Ovary (tissue), 7 donors: ENCODE measurements at regions not wholly inside any gene's neighbourhood (a gene's known extent, or its start where the extent isn't known, plus 50 kb on each side); places are given as distances from the start of the nearest gene placed in this dataset.

Source experiments
- DNase-seq, 5 donors: peaks; one replicate each; pipeline ENCODE4 v3.0.0-alpha.2; 2019 to 2020
- H3K27ac ChIP-seq, 2 donors: fragments of 200-600 bp; one replicate each; pipeline versions ENCODE4 v1.5.1 to v1.8.0; 2019 to 2022
- H3K27me3 ChIP-seq: fragments of 200-600 bp; one replicate; pipeline ENCODE4 v1.8.0; 2022
- H3K36me3 ChIP-seq: fragments of 200-600 bp; sonication (generic); one replicate; pipeline ENCODE4 v1.5.1; 2019
- H3K4me1 ChIP-seq: one replicate; pipeline ENCODE4 v1.8.1; 2013; ENCODE audit warnings: mild to moderate bottlenecking, moderate library complexity; ENCODE audit not compliant: insufficient read depth
- H3K4me3 ChIP-seq: fragments of 200-600 bp; sonication (generic); one replicate; pipeline ENCODE4 v1.5.1; 2017
- H3K9me3 ChIP-seq, 2 donors: fragments of 200-600 bp in 1 of 2; sonication (generic) in 1 of 2; one replicate each; pipeline versions ENCODE4 v1.5.1 to v1.8.1; 2013 to 2019; ENCODE audit warnings: mild to moderate bottlenecking in 1 of 2, moderate library complexity in 1 of 2
- EP300 ChIP-seq: sonication (generic); formaldehyde crosslinking; IDR thresholded peaks from one replicate; pipeline ENCODE4 v1.6.1; 2017; ENCODE audit warnings: antibody characterized with exemption
- POLR2A ChIP-seq: fragments of 450-650 bp; IDR thresholded peaks from one replicate; pipeline ENCODE4 v1.6.1; 2017; ENCODE audit warnings: antibody characterized with exemption, mild to moderate bottlenecking, moderate library complexity
- WGBS, 3 donors: extraction: QIAGEN DNeasy Blood & Tissue Kit in 1 of 3; methylation state at CpG; one replicate each; pipeline versions ENCODE4 v1.1.5 to v1.1.7; 2013 to 2017; 5-methylcytosine and 5-hydroxymethylcytosine counted together
- intact Hi-C, 4 donors: fragments of 100-400 bp; cut with DNase I; formaldehyde crosslinking; loops; one replicate each; pipeline versions ENCODE4 v1.11.0 to v1.15.1; 2022 to 2023
- TF ChIP-seq, protein P1 (sequence below), 3 donors: fragments of 450-650 bp in 2 of 3; fragments of 200-600 bp in 1 of 3; IDR thresholded peaks; one replicate each; pipeline versions ENCODE4 v1.5.1 to v1.8.0; 2016 to 2022; ENCODE audit warnings: antibody characterized with exemption in 3 of 3, mild to moderate bottlenecking in 1 of 3
- donor health status: DM: no; HTN: no; CAD: no; lungs with moderate emphysema.
- donor health status: DM: no; HTN: no; CAD: no.
- donor health status: Bipolar disorder and iron deficiency.
- donor health status: DM: no; HTN: no; CAD: no.
- donor health status: DM: yes; HTN: yes; CAD: no.

DNA sequence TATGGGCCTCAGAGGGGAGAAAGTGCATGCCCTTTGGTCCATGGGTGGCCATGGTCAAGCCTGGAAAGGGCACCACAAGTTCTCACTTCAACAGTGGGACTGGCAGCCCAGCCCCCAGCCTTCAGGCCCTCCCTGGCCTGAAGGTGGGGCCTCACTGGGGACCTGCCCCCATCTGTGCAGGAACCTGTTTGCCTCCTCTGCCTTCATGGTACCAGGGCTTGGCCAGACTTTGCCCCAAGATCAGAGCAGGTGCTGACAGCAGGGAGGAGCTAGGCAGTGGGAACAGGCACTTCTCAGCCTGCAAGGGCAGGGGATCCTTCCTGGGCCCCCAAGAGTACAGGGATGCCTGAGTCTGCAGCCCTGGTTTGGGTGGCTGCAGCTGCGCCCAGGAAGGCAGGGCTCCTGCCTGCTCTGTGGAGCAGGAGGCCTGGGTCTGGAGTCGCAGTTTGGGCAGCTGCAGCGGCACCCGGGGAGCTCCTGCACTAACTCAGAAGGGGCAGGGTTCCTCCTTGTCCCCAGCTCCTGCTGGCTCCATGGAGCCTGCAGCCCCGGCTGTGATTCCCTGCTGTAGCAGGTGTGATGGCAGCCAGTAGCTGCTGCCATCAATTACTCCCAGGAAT is 460.1 kb upstream of the NCAM2 start:
- WGBS, 3 donors: 95 to 98% (median 96%) methylated on average over 5 of the region's 5 CpGs
- H3K4me1 ChIP-seq: no peaks in the 10 kb centered on the region
- TF ChIP-seq POLR2A (no peak), EP300 (no peak)
- TF ChIP-seq, protein P1, sequence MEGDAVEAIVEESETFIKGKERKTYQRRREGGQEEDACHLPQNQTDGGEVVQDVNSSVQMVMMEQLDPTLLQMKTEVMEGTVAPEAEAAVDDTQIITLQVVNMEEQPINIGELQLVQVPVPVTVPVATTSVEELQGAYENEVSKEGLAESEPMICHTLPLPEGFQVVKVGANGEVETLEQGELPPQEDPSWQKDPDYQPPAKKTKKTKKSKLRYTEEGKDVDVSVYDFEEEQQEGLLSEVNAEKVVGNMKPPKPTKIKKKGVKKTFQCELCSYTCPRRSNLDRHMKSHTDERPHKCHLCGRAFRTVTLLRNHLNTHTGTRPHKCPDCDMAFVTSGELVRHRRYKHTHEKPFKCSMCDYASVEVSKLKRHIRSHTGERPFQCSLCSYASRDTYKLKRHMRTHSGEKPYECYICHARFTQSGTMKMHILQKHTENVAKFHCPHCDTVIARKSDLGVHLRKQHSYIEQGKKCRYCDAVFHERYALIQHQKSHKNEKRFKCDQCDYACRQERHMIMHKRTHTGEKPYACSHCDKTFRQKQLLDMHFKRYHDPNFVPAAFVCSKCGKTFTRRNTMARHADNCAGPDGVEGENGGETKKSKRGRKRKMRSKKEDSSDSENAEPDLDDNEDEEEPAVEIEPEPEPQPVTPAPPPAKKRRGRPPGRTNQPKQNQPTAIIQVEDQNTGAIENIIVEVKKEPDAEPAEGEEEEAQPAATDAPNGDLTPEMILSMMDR (IDR thresholded peaks at IDR 0.05): no peak
- H3K27ac ChIP-seq: no peak overlapping the region
- H3K27me3 ChIP-seq: no peaks in the 10 kb centered on the region
- no peaks in the 10 kb centered on the region for H3K36me3 ChIP-seq
- no peaks in the 10 kb centered on the region for H3K9me3 ChIP-seq
- intact Hi-C loops: no loop called here
- H3K4me3 ChIP-seq: no peak overlapping the region
- DNase-seq: no peak

DNA sequence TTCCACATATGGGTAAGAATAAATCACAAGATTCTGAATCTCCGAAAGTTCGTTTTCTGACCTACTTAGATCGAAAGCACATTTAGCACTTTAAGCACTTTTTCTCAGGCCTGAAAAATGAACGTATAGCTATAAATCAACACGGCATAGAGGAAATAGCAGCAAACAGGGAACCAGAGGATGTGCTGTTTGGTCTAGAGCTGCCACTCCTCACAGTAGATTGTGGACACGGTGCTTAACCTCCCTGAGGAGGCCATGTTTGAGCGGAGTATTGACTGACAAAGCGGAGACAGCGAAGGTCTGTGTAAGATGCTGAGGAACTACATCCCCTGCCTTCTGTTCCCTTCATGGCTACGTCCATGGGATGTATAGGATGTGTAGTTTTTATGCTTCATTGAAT is 452.8 kb upstream of the NCAM2 start:
- TF ChIP-seq POLR2A (no peak), EP300 (no peak)
- TF ChIP-seq, protein P1 (IDR thresholded peaks at IDR 0.05): no peak
- intact Hi-C loops: no loop called here
- Histone ChIP-seq H3K36me3 (no peaks in the 10 kb centered on the region), H3K9me3 (no peaks in the 10 kb centered on the region), H3K27ac (no peak overlapping the region), H3K27me3 (no peaks in the 10 kb centered on the region), H3K4me1 (no peaks in the 10 kb centered on the region), H3K4me3 (no peak overlapping the region)
- WGBS, 3 donors: 89 to 94% (median 94%) methylated on average over 10 of the region's 10 CpGs
- no peak for DNase-seq

DNA sequence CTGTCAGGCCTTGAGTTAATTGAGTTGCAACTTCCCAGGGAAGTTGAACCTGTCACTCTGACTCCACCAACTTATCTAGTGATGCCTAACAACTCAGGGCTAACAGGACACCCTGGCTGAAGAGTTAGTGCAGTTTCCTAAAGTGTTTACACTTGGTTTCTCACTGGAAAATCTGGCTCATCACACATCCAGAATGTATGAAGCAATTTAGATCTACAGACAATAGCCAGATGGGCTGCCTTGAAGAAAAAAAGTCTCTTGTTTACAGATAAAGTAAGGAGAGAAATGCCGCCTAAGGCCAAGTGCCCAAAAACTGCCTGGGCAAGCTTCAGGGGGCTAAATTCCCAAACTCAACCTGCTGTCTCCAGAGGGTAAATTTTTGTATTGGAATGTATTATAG is 446.3 kb upstream of the NCAM2 start:
- no peak for DNase-seq
- no peaks in the 10 kb centered on the region for H3K36me3 ChIP-seq
- no peaks in the 10 kb centered on the region for H3K9me3 ChIP-seq
- H3K27ac ChIP-seq: no peak overlapping the region
- TF ChIP-seq, protein P1 (IDR thresholded peaks at IDR 0.05): no peak
- TF ChIP-seq EP300: no peak
- no peak for TF ChIP-seq POLR2A
- no peaks in the 10 kb centered on the region for H3K27me3 ChIP-seq
- H3K4me3 ChIP-seq: no peak overlapping the region
- intact Hi-C loops: no loop called here
- H3K4me1 ChIP-seq: no peaks in the 10 kb centered on the region
- 28 to 56% (median 39%) methylated on average over 1 of the region's 1 CpG for WGBS, 3 donors

DNA sequence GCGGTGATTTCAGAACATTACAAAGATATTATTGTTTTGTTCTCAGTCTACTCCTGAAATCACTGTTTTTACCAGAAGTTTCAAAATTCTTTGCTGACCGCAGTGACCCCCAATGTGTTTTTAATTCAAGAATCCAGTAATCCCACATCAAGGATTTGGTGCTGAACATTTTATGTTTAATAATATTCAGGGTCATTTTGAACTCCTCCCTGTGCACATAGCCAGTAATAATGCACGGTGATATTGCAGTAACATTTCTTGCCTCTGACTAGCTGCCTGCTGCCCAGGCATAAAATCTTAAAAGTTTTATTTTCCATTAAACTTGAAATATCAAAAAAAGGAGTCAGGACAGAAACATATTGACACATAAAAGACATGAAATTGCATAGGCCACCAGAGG is 443.4 kb upstream of the NCAM2 start:
- no peak overlapping the region for H3K27ac ChIP-seq
- 4 to 31% (median 8%) methylated on average over 3 of the region's 3 CpGs for WGBS, 3 donors
- H3K36me3 ChIP-seq: no peaks in the 10 kb centered on the region
- no peaks in the 10 kb centered on the region for H3K9me3 ChIP-seq
- intact Hi-C loops: no loop called here
- H3K4me3 ChIP-seq: no peak overlapping the region
- no peak for DNase-seq
- no peaks in the 10 kb centered on the region for H3K4me1 ChIP-seq
- TF ChIP-seq, protein P1 (IDR thresholded peaks at IDR 0.05): no peak
- no peak for TF ChIP-seq POLR2A
- TF ChIP-seq EP300: no peak
- H3K27me3 ChIP-seq: no peaks in the 10 kb centered on the region
